ENCODE measurements at regions not wholly inside any gene's neighbourhood (a gene's known extent, or its start where the extent isn't known, plus 50 kb on each side); places are given as distances from the start of the nearest gene placed in this dataset.

DNA sequence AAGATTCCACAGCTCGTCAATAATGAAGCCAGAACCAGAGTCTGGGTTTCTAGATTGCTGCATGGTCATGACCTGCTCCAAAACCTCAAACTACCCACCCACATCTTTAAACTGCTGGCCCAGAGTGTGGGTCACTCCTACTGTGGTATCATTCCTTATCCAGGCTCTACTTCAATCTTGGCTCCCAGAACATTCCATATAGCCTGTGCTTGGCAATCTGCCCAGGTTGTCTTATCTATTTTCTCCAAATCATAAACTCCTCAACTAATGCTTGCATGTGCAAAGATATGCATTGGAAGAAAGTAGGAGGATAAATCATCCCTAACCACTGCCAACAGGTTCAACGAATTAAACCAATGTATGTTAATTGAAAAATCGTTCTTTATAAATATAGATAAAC, 169.7 kb downstream of the ANXA2 start:
- TF ChIP-seq, protein P1, sequence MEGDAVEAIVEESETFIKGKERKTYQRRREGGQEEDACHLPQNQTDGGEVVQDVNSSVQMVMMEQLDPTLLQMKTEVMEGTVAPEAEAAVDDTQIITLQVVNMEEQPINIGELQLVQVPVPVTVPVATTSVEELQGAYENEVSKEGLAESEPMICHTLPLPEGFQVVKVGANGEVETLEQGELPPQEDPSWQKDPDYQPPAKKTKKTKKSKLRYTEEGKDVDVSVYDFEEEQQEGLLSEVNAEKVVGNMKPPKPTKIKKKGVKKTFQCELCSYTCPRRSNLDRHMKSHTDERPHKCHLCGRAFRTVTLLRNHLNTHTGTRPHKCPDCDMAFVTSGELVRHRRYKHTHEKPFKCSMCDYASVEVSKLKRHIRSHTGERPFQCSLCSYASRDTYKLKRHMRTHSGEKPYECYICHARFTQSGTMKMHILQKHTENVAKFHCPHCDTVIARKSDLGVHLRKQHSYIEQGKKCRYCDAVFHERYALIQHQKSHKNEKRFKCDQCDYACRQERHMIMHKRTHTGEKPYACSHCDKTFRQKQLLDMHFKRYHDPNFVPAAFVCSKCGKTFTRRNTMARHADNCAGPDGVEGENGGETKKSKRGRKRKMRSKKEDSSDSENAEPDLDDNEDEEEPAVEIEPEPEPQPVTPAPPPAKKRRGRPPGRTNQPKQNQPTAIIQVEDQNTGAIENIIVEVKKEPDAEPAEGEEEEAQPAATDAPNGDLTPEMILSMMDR (conservative IDR thresholded peaks at IDR 0.05 in 1 of 2, IDR thresholded peaks at IDR 0.05 in 1 of 2; ENCODE audit: extremely low read depth in 1 of 2, insufficient read depth in 1 of 2, low read depth in 1 of 2, low read length in 2 of 2), result no peak
- no peak for TF ChIP-seq EZH2 (IDR thresholded peaks at IDR 0.05; ENCODE audit: borderline replicate concordance, low read length)
